ENCODE measurements at regions not wholly inside any gene's neighbourhood (a gene's known extent, or its start where the extent isn't known, plus 50 kb on each side); places are given as distances from the start of the nearest gene placed in this dataset.
"Not testable (repeated sequence)": the region's sequence is repeated elsewhere in the genome, so short reads cannot be mapped to it uniquely, and the experiment has no call there.

GRCh38 chr12:68422956-68423574, 90.9 kb upstream of the MDM1 start:
- no peak for DNase-seq (ENCODE audit: low spot score)

DNA sequence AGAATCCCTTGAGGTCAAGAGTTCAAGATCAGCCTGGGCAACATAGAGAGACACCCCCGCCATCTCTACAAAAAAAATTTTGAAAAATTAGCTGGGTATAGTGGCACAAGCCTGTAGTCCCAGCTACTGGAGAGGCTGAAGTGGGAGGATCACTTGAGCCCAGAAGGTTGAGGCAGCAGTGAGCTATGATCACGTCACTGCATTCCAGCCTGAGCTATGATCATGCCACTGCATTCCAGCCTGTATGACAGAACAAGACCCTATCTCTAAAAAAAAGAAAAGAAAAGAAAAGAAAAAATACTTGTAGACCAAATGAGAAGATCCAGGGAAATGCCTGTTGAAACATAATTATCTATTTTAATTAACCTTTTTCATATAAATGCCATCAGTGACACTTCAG, 93.8 kb upstream of the MDM1 start:
- no peak for DNase-seq (ENCODE audit: low spot score)

GRCh38 chr12:68428211-68428610, 96.0 kb upstream of the MDM1 start:
- DNase-seq (ENCODE audit: low spot score) = no peak

- DNase-seq (ENCODE audit: low spot score) = no peak
These were observed 96.8 kb upstream of the MDM1 start for GRCh38 chr12:68428724-68429501.

DNA sequence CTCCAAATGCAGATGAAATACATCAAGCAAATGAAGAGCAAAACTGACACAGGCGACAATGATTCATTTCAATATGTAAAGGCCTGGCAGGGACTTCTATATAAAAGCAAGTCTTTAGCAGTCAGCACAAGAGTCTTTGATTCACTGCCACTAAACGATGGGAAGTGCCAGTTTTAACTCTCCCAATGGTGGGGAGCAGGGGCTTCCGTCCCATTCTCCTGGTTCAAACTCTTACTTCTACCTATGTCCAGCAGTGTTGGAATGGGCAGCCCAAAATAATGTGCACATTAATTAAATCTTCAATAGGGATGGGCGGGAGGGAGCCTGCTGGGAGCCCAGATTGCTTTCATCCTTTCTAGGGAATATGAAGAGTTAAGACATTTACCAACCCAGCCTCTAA, 97.5 kb upstream of the MDM1 start:
- DNase-seq (ENCODE audit: low spot score) = no peak

GRCh38 chr12:68431786-68432185, 99.6 kb upstream of the MDM1 start:
- no peak for DNase-seq (ENCODE audit: low spot score)

GRCh38 chr12:68432622-68433021, 100.5 kb upstream of the MDM1 start:
- DNase-seq (ENCODE audit: low spot score) = no peak

GRCh38 chr12:68434391-68435298, 102.5 kb upstream of the MDM1 start:
- DNase-seq (ENCODE audit: low spot score) = no peak

DNA sequence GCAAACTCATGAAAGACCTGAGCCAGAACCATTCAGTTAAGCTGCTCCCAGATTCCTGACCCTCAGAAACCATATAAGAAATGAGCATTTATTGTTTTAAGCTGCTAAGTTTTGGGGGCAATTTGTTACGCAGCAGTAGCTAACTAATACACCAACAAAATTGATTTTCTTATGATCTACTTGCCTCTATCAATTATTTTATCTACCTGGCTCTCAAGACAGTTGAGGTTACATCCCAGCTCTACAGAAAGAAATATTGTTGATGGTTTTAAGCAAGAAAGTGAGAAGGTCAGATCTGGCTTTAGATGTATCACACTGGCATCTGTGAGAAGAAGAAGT, 103.1 kb upstream of the MDM1 start:
- DNase-seq (ENCODE audit: low spot score) = no peak

GRCh38 chr12:68435816-68436215, 103.7 kb upstream of the MDM1 start:
- DNase-seq (ENCODE audit: low spot score) = no peak

DNA sequence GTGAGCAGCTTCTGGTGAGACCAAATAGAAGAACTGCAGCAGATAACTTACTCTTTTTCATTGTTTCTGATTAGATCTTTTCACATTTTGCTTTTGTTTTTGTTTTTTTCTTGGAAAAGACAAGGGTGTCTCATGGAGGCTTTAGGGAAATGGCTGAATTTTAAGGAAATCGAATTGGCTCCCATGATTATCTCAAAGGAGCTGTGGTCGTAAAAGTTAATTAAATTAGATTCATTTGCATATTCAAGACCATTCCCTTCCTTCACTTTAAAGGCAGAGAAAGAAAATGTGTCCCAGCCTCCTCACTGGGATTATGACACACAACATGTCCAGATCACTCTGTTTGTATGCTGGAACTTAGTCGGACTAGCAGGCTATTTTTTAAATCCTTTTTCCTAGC, 106.4 kb upstream of the MDM1 start:
- DNase-seq (ENCODE audit: low spot score) = no peak

GRCh38 chr12:68439368-68440045, 107.3 kb upstream of the MDM1 start:
- DNase-seq (ENCODE audit: low spot score) = no peak

DNA sequence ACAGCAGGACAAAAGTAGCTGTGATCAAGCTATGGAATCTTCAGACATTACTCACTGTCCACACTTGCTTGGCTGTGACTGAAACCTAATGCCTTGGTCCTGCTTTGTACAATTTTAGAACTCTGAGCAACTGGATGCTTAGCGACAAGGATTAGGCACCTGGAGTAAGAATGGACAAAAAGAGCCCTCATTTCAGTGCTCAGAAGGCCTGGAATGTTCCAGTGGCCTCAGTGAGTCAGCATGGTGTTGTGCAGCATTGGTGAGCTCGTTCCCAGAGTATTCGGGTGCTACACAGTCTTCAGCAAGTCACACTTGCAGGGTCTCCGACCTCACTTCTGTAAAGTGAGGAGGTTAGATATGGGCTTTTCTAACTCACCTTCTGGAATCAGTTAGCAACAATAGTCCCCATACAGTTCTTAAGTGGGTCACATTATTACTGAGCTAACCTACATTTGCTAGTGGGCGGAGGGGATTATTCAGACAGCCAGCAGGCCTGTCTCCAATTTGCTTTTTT, 108.0 kb upstream of the MDM1 start:
- DNase-seq (ENCODE audit: low spot score) = no peak

DNA sequence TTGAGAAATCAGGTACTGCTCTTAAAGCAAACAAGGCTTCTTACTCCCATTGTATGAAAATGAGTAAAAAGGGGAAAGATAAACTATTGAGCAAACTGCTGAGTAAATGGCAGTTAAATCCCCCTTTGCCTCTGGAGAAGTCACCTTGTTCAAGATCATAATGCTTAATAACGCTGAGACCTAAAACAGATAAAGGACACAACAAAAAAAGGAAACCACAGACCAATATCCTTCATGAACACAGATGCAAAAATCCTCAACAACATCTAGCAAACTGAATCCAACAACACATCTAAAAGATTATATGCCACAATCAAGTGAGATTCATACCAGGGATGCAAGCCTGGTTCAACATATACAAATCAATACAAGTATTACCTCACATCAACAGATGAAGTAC, 109.0 kb upstream of the MDM1 start:
- no peak for DNase-seq (ENCODE audit: low spot score)

GRCh38 chr12:68442353-68442972, 110.3 kb upstream of the MDM1 start:
- DNase-seq (ENCODE audit: low spot score) = not testable (repeated sequence)

DNA sequence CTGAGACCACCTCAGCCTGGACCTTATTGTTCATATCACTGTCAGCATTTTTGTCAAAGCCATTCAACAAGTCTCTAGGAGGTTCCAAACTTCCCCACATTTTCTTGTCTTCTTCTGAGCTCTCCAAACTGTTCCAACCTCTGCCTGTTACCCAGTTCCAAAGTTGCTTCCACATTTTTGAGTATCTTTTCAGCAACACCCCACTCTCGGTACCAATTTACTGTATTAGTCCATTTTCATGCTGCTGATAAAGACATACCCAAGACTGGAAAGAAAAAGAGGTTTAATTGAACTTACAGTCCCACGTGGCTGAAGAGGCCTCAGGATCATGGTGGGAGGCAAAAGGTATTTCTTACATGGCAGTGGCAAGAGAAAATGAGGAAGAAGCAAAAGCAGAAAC, 111.5 kb upstream of the MDM1 start:
- DNase-seq (ENCODE audit: low spot score) = not testable (repeated sequence)

DNA sequence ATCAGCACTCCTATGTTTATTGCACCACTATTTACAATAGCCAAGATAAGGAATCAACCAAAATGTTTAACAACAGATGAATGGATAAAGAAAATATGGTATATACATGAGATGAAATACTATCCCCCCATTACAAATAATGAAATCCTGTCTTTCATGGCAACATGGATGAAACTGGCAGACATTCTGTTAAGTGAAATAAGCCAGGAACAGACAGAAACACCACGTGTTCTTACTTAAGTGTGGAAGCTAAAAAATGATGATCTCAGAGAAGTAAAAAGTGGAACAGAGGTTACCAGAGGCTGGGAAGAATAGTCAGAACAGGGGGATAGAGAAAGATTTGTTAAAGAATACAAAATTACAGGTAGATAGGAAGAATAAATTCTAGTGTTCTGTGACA, 113.7 kb upstream of the MDM1 start:
- DNase-seq (ENCODE audit: low spot score) = no peak

DNA sequence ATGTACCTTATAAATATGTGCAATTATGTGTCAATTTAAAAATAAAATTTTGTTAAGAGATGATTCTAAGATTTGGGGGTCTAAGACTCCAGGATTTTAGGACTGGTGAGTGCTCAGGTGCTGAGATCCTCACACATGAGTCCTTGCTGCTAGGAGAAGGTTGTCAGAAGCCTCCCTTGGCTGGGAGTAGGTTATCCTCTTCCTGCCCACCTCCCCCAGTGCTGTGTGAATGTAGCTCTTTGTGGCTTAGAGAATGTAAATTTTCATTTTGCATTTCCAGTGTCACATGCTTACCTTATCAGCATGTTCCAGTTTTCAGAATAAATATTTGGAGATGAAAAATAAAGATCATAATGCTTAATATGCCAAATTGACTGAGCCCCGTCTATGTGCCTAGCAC, 114.2 kb upstream of the MDM1 start:
- DNase-seq (ENCODE audit: low spot score) = no peak

DNA sequence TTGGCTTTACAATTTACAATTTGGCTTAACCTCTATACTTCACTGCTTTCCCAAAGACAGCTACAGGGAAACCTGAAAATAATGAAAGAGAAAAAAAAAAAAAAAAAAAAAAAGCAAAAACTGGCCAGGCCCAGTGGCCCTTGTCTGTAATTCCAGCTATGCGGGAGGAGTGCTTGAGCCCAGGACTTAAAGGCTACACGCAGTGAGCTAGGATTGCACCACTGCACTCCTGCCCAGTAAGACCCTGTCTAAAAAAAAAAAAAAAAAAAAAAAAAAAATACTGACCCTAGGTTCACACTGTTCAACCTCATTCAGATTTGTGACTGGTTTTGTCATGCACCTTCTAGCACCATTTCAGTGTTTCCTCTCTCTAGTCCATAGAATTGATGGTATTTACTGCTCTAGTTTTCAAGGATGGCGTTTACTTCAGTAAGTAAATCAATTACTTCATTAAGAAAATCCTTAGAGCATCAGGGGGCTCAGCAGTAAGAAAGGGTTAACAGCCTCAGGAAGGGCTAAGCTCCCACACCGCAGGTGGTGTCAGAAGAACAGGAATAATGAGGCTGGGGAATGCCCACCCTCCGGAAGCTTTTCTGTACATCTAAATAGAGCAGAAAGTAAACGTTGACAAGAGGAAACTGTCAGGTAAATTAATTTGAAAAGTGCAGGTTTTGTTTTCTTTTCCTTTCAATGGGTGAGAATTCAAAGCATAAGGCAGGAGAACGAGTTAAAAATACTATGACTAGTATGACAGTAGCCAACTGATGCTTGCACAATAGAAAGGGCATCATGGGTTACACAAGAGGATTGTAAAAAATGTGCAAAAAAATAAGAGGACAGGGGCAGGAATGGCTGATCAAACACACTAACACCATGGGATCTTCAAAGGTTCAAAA, 115.0 kb upstream of the MDM1 start:
- DNase-seq (ENCODE audit: low spot score) = no peak

DNA sequence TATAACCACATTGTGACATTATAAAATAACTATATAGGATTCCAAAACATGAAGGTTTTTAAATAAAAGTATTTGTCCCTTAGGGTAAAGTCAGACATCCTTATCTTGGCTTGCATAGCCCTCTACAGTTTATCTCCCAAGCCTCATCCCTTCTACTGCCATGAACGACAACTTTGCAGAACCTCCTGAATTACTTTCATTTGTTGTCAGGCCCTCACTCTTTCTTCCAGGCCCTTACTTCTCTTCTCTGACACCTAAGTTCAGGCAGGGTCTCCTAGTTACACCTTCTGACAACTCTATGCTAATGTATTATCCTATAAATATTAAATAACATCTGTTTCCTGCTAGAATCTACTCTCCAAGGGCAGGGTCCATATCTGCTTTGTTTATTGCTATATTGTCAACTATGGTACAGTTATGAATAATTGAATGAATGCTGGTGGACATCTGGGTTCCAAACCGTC, 115.7 kb upstream of the MDM1 start:
- DNase-seq (ENCODE audit: low spot score) = no peak

- DNase-seq (ENCODE audit: low spot score) = no peak
These were observed 117.0 kb upstream of the MDM1 start for GRCh38 chr12:68449196-68449595.

Data from Ammon's horn (tissue), 1 donor.